Stimulated activated CD4-positive, alpha-beta T cell treated with anti-CD3 and anti-CD28 coated beads, Interleukin-12 subunit alpha, Interleukin-12 subunit beta, amount 100 ng/mL, for 4 hours (primary cell): ENCODE measurements at regions not wholly inside any gene's neighbourhood (a gene's known extent, or its start where the extent isn't known, plus 50 kb on each side); places are given as distances from the start of the nearest gene placed in this dataset.
"Not testable (repeated sequence)": the region's sequence is repeated elsewhere in the genome, so short reads cannot be mapped to it uniquely, and the experiment has no call there.

Source experiments
- DNase-seq: peaks from one replicate; pipeline ENCODE4 v3.0.0-alpha.2; 2020

GRCh38 chr20:22691369-22692118 is 107.2 kb upstream of the FOXA2 start:
- DNase-seq = peak; percentile 33

- DNase-seq = no peak
Observed at GRCh38 chr20:22692119-22692475, 107.7 kb upstream of the FOXA2 start.

GRCh38 chr20:22692620-22693019 is 108.2 kb upstream of the FOXA2 start:
- not testable (repeated sequence) for DNase-seq

GRCh38 chr20:22696759-22697158 is 112.4 kb upstream of the FOXA2 start:
- no peak for DNase-seq

- no peak for DNase-seq
Observed at GRCh38 chr20:22698259-22698842, 114.0 kb upstream of the FOXA2 start.

- no peak for DNase-seq
Observed at GRCh38 chr20:22699396-22699795, 115.0 kb upstream of the FOXA2 start.

GRCh38 chr20:22700367-22700766 is 116.0 kb upstream of the FOXA2 start:
- no peak for DNase-seq

- DNase-seq = no peak
Observed at GRCh38 chr20:22701679-22702308, 117.4 kb upstream of the FOXA2 start.

GRCh38 chr20:22703843-22704242 is 119.5 kb upstream of the FOXA2 start:
- DNase-seq = no peak

- DNase-seq = no peak
Observed at GRCh38 chr20:22711971-22712755, 127.8 kb upstream of the FOXA2 start.

GRCh38 chr20:22716821-22717351 is 132.5 kb upstream of the FOXA2 start:
- no peak for DNase-seq

GRCh38 chr20:22717466-22717865 is 133.1 kb upstream of the FOXA2 start:
- DNase-seq = no peak

GRCh38 chr20:22719167-22719591 is 134.8 kb upstream of the FOXA2 start:
- DNase-seq = no peak

- no peak for DNase-seq
Observed at GRCh38 chr20:22720206-22720605, 135.8 kb upstream of the FOXA2 start.

- no peak for DNase-seq
Observed at GRCh38 chr20:22722811-22723210, 138.4 kb upstream of the FOXA2 start.

GRCh38 chr20:22723659-22724058 is 139.3 kb upstream of the FOXA2 start:
- no peak for DNase-seq

GRCh38 chr20:22728146-22728745 is 143.9 kb upstream of the FOXA2 start:
- no peak for DNase-seq

GRCh38 chr20:22729180-22729579 is 144.8 kb upstream of the FOXA2 start:
- no peak for DNase-seq

GRCh38 chr20:22729616-22730236 is 145.4 kb upstream of the FOXA2 start:
- DNase-seq = no peak

- DNase-seq = no peak
Observed at GRCh38 chr20:22732751-22733150, 148.4 kb upstream of the FOXA2 start.

GRCh38 chr20:22734946-22735647 is 150.7 kb upstream of the FOXA2 start:
- not testable (repeated sequence) for DNase-seq

GRCh38 chr20:22740829-22741228 is 156.5 kb upstream of the FOXA2 start:
- DNase-seq = no peak
